GM19395 (cell line): ENCODE measurements at regions not wholly inside any gene's neighbourhood (a gene's known extent, or its start where the extent isn't known, plus 50 kb on each side); places are given as distances from the start of the nearest gene placed in this dataset.

Experiments used
- ATAC-seq: cut with Tn5 transposase; IDR thresholded peaks from one replicate; pipeline ENCODE4 v1.9.1; 2021; ENCODE audit warnings: mild to moderate bottlenecking, moderate library complexity; ENCODE audit not compliant: unreplicated experiment

DNA sequence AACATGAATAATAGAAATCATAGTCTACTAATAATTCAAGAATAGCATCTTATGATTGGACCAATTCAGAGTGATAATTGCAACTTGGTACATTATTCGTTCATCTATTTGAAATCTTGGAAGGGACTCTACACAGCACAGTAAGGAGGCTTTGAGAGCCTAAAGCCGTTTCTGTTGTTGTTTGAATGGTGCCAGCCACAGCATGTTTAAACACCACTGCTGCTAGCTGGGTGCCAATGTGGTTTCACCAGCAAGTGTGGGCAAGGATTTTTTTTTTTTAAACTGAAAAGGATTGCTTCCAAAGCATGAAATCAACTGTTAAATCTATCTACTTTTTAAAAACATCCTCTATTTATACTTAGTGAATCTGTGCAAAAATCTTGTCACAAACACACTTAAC, 253.9 kb upstream of the MAP3K1 start:
- no peak for ATAC-seq

DNA sequence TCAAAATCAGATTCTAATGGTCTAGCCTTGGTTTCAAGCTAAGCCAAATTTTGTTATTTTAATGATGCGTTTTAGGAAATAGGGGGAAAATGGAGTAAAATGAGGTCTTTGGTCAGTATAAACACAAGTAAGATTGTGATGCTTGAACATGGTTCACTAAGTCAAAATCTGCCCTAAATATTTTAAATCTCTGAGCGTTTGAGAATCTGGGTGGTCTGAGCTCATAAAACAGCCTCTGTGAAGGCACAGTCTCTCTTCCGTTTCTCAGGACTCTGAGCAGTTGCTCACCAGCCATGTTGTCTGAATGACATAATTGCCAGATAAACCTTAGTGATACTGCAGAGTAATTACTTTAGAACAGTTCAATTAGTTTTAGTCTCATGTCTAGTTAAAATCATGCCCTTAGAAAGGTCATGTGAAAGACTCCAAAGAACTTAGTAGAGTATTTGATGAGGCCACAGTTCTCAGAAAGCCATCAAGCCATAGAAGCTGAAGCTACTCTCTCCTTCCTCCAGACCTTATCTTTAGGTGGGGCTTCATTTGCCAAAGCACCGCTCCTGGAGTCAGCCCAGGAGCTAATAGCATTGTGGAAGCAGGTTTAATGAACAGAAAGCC, 257.1 kb upstream of the MAP3K1 start:
- ATAC-seq: no peak

DNA sequence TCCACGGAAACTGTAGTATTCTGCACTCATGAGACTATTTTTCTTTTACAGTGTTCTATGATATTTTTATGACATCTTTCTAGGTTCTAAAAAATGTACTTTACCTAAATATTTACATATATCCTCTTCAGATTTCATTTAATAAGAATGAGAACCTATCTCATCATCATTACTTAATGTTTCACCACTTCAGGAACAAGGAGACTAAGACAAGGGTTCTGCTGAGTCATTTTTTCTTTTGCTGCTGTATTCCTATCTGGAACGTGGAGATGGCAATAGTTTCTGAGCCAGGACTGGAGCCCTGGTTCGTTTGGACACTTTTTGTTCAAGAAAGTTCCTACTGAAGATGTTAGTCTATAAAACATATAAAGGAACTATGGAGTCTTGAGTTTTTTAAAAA, 258.2 kb upstream of the MAP3K1 start:
- no peak for ATAC-seq

DNA sequence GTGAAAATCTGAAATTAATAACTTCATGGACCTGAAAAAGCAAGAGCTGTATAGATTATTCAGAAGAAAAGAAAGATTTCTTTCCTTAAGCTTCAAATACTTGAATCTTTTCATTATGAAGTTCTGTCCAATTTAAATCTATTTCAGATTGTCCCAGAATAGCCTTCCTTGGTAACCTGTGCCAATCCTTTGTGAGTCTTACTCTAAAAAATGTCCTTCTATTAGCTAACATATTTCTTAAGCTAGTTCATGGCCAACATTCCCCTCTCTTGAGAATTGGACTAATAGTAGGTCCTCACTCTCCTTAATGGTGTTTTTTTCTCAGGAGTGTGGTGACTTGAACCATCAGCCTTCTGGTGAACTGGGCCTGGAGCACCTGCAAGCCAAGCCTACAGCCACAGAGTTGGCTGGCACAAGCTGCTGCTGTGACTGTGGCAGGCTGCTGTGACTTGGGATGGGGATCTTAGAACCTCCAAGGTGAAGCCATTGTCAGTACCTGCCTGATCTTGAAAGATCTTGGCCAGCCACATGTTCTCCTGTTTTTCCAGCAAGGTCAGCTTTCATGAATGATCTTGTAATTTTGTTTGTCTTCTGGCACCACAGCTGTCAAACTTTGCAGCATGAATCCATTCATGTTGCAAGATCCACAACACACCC, 262.6 kb upstream of the MAP3K1 start:
- no peak for ATAC-seq

DNA sequence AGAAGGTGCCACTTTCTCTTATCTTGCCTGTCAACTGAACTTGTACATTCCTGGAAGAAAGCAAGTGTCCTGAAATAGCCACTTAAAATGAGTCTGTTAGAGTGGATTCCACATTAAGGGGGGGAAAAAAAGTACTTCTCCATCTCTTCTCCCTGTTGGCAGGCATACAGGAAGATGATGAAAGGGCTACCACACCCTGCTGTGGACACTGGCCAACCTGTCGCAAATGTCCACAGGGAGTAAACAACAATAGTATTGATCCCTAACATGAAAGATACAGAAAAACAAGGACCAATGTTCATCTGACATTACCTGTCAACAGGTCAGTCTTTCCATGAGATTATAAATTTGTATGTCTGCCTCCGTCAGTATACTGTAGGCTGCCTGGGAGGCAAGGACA, 265.1 kb upstream of the MAP3K1 start:
- ATAC-seq: no peak

DNA sequence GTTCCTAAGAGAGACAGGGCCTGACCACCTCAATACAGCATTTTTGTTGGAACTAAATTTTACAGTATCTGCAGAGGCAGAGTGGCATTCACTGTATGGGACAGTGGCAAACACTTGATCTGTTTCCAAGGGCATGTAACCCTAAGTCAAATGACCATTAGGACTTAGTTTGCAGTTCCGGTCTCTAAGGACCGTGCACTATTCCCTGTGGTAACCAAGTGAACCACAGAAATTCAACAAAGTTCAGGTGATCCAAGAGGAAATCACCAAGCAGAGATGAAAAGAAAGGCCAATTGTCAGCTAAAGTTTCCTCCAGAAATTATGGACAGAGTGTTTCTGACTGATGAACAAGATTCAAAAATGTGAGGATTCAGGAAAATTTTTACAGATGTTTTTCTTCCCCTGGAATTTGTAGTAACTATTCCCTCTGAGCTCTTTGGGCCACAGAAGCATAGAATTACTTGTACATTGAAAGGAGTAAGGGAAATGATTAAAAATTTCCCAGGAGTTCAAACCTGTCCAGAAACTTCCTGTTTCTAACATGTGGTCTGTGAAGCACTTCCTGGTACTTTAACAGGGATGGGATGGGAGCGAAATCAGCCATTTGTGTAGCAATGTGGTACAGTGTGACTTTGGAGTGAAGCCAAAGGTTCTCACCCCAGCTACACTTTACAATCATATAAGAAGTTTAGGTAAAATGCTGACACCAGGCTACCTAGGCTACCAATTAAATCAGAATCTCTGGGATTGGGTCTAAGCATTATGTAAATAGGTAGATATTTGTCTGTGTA, 266.1 kb upstream of the MAP3K1 start:
- ATAC-seq: no peak

DNA sequence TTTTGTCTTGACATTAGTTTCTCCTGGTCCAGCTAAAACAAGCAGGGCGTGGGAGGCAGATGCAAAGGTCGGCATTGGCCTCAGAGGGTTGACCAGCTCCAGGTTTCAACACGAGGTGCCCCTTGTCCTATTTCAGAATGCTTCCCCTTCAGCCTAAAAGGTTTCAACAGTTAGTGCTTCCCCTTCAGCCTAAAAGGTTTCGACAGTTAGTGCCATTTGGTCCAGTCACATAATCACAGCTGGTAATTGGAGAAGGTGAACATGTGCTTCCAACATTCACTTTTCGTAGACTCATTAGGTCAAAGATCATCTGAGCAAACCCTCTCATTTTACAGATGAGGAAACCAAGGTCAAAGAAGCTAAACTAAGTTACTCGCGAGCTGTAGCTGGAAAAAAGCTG, 270.3 kb upstream of the MAP3K1 start:
- ATAC-seq: no peak

DNA sequence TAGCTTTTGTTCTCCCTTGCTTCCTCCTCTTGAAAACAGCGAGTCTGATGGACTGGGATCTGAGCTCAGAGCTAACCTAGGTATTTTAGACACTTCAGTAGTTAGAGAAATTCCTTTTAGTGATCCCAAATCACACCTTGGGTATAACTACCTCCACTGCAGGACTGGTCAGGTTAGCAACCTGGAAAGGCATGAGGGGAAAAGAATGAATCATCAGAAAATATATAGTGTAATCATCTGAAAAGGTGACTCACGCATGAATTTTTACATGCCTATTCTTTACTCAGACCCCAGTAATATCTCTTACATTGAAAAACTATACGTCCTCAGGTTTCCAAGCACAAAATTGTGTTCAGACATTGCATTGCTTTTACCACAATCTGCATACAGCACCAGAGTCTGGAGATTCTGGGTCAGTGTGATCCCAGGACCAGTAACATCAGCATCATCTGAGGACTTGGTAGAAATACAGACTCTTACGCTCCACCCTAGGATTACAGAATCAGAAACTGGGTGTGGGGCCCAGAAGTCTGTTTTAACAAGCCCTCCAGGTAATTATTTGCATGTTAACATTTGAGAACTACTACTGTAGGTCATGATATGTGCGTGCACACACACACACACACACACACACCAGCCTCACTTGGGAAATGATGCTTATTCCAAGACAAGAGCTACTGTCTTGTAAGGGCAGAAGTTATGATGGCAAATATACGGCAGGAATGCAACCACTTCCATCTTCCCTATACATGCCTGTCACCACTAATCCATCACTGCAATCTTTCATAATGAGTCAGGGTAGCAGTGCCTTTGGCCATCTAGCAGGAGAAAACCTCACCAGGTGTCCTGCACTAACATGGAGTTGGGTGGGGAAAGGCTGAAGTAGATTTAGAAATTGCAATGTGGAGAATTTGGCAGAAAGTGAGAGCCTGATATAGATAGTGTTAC, 271.6 kb upstream of the MAP3K1 start:
- ATAC-seq: no peak

DNA sequence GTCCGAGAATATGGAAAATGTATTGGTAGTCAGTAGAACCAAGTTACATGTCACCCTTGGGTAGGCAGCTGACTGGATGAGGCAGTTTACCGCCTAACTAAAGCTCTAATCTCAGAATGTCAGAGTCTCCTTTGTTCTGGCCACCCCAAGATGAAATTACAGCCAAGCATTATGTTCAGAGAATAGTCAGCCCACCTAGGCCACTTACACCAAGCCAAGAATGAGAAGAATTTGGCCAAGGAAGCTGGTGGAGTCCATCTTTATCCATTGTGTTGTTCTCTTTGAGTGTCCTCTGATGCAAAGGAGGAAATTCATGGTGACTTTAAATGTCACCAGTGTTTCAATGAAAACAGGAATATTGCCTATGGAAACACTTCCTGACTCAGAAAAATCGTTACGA, 275.1 kb upstream of the MAP3K1 start:
- no peak for ATAC-seq

DNA sequence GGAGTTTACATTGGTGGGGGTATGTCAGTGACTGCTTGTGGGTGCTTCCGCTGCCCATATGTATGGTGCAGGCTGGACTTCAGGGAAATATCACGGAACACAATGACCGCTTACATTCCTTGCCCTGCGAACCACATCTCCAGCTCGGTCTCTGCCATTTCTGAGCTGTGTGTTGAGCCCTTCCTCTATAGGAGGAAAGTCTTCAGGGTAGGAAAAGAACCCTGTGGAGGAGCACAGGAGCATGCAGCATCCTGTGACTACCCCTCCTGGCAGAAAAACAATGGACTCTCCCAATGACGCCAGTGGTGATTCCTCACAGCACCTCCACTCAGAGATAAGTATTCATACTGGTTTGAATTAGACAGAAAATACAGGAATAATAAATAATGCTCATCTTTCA, 276.8 kb upstream of the MAP3K1 start:
- no peak for ATAC-seq

DNA sequence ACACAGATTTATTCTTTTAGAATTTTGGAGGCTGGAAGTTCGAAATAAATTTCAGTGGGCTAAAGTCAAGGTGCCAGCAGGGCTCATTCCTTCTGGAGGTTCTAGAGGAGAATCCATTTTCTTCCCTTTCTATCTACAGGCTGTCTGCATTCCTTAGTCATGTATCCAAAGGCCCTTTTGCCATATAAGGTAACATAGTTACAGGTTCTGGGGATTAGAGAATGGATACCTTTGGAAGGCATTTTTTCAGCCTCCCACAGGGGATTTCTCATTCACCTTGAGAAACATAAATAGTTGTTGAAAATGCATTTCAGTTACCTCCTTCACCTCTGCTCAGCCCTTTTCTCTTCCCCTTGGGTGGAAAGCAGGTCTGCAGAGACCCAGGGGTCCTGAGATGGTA, 280.0 kb upstream of the MAP3K1 start:
- no peak for ATAC-seq

DNA sequence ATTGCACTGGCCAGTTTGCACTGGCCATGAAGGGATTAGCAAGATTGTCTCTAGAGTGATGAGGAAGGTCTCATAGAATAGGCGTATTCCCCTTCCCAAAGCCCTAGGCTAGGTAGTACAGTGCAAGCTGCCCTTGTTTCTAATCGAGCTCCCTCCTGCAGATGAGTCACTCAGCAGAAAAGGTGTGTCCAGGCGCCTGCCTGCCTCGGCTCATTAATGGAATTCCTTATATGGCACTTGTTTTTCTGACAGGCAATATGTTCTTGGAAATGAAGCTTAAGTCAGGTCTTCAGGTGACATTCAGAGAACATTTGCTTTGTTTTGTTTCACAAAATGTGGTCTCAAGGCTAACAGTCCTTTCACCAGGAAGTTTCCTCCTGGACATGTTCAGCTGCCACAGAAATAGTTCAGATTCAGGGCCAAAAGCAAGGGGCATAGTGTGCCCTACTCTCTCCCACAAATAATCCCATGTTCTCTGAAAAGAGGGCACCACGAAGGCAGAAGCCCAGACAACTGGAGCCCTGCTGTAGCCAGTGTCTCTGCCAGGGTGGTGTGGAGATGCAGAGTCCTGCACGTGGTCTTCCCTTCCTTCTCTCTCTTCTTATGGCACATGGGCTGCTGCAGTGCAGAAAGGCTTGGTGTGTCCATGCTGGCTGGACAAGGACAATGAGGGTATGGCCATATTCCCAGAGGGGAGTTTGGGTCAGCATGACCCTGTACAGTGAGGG, 281.1 kb upstream of the MAP3K1 start:
- no peak for ATAC-seq

DNA sequence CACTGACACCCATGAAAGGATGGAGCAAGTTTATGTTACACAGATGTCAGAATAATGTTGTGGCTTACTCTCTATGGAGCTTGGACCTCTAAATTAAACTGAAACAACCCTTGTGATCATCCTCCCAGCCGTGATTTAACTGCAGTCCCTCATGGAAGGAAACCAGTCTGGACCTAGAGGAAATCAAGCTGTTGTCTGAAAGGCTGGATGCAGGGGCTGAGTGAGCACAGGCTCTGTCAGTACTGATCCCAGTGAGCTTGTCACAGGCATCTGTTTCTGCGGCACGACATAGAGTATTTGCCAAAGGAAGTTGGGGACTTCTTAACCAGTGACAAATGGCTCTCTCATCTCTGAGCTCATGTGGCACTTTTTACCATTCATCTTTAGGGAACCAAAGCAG, 282.9 kb upstream of the MAP3K1 start:
- ATAC-seq: no peak

DNA sequence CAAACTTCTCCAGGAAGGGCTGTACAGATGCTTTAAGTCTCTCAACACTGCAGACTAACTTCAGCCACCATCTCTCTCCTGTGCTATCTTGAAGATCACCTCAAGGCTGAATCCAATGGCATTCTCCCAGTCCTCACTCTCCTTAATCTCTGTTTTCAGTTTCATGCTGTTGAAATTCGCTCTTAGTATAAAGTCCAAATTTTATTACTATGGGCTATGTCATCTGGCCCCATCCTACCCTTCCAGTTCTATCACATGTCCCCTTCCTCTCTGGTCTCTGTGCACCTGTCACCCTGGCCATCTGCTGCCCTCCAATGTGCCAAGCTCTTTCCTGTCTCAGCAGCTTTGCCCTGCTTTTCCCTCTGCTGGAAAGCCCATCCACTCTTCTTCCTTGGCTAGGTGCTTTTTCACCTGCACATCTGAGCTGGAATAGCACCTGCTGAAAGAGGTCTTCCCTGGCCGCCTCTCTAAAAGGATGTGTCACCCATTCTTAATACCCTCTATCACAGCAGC, 284.7 kb upstream of the MAP3K1 start:
- no peak for ATAC-seq

DNA sequence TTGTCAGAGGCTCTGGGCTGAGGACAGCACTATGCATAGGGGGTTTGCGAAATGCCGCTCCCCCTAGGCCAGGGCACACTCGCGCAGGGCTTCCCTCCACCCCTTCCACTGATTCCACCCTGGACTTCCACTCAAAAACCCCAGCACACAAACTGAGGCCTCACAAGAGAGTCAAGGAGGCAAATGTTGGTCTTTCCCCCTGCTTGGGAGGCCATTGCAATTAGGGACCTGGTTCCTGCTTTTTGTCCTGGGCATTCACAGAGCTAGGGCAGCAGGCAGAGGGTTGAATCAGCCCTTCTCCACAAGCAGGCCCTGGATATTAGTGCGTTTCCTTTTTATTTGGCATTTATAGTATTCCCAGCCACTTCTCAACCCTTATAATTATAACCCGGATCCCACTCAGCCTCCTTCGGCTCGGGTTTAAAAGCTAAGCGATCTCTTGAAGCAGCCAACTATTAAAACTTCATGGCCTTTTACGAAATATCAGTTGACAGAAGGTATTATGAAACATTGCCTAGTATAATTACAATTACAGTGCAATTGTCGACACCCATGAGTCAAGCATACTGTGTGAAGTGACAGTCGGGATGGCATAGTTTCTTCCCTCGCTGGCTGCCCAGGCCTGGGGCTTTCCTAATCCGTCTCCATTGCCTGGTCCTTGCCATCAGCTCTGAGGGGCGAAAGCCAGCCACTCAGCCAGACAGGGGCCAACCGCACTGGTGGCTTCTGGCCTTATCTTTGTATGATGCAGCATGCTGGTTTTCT, 285.5 kb upstream of the MAP3K1 start:
- ATAC-seq: no peak

DNA sequence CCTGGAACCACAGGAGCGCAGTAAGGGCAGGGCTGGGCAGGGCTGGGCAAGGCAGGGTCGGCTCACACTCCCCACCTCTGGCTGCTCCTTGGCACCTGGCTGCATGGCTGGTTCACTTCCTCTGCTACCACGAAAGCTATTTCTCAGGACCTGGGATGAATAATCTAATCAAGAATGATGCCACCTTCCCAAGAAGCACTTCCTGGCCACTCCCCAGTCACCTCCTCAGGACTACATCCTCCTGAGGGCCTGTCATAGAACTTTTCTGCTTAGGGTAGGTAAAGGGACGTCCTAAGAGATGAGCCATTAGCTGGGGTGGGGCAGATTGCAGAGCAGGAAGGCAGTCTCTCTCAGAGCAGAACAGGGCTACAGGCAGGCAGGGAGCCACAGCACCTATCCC, 288.2 kb upstream of the MAP3K1 start:
- no peak for ATAC-seq

DNA sequence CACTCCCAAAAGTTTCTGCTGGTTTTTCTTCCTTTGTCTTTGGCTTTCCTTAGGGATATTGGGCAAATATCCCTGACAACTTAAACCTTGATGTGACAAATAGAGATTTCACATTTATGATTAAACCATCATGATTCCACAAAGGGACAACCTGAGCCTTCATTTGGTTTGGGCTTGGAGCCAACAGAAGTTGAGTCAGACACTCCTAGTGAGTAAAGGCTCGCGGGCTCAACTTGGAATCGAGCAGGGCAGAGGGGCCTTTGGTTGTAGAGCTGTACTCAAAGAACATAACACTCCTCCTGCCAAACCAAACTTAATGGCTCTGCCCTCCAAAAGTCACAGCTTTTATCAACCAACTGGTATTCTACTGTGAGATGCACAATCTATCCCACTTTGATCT, 290.2 kb upstream of the MAP3K1 start:
- no peak for ATAC-seq

DNA sequence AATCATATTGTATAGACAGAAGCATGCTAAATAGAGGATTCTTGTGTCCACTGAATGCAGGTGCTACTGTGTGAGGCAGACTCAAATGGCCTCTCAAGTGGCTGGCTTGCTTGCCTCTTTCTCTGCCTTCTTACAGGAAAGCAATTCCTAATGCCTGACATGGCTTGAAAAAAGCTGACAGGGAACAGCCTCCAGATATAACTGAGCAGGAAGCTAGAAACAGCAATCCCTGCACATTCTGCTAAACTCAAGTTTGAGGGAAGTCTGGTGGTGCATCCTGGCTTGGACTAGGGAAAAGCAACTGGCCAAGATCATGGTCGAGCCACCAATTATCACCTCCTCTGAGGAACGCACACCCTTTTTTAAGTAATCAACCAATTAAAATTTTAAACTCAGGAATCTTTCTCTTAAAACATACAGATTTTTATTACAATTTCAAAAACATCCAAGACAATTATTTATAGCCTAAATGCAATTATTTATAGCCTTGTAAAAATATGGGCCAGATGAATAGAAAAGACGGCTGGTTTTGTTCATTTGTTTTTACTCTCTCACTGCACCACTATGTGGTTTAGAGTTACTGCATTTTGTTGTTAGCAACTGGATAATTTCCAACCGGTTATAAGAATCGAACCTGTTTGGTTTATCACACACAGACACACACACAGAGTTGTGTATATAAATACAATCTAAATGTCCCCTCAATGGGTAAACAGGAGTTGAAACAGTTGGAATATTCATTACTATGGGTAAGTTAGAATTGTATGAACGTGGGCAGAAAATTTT, 290.9 kb upstream of the ANKRD55 start:
- no peak for ATAC-seq

DNA sequence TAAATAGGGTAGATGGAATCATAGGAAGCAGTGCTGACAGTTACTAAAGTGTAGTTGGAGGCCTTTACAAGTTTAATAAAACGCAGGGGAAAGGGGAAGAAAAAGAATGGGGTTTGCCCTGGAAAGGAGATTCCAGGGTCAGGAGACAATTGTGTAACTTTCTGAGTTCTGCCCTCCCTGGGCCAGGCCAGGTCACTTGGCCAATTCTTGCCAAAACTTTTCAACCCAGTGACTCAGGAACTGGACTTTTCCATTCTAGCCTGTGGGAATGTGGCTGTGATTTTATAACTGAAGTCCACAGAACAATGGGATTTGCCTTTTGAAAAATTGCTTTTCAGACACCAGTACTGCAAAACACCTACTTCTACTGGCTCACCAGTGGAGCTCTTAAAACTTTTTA, 289.8 kb upstream of the ANKRD55 start:
- ATAC-seq: no peak
